Activated CD8-positive, alpha-beta memory T cell treated with anti-CD3 and anti-CD28 coated beads for 4 hours (primary cell): ENCODE measurements at regions not wholly inside any gene's neighbourhood (a gene's known extent, or its start where the extent isn't known, plus 50 kb on each side); places are given as distances from the start of the nearest gene placed in this dataset.

Experiments
- DNase-seq, 2 donors: peaks; one replicate each; pipeline ENCODE4 v3.0.0-alpha.2; 2020; ENCODE audit warnings: low read depth in 2 of 2

DNA sequence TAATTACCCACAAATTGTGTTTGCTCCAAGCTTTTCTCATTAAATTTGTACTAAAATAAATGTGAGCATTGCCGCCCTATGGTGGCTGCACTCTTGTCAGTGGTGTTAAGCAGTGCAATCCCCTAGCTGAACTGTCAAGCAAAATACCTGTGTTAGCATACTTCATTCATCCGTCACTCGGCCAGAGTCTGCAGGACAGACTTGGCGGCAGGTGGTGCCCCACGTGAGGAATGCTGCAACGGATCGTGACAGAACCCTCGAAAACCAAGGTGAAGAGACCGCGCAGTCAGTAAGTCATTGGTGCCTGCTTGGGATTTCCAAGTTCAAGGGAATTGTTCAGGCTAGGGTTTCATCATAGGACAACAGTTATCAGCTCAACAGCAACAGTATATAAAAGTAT is 1592.1 kb upstream of the TENM4 start:
- DNase-seq = no peak

DNA sequence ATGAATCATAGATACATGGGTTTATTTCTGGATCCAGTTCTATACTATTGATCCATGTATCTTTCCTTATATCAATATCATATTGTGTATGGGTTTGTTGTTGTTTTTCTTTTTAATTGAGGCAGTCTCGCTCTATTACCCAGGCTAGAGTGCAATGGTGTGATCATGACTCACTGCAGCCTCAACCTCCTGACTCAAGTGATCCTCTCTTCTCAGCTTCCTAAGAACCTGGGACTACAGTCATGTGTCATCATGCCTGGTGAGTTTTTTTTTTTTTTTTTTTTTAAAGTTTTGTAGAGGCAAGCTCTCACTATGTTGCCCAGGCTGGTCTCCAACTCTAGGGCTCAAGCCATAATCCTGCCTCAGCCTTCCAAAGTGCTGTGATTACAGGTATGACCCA is 1589.4 kb upstream of the TENM4 start:
- no peak for DNase-seq

DNA sequence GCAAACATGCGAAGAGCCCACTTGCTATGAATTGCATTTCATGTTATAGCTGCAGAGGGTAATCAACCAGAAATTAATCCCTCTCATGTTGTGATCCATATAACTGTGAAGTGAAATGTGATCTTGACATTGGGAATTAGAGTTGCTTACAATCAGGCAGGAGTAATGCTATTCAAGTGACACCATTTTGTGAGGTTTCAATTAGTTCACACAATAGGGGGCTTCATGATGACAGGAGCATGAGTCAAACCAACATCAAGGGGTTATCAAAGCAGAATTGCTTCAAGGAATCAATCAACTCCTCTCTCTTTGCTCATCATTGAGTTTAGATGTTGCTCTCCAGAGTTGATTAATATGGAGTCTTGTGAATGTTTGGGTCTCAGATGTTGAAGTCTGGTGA is 1585.2 kb upstream of the TENM4 start:
- no peak for DNase-seq

DNA sequence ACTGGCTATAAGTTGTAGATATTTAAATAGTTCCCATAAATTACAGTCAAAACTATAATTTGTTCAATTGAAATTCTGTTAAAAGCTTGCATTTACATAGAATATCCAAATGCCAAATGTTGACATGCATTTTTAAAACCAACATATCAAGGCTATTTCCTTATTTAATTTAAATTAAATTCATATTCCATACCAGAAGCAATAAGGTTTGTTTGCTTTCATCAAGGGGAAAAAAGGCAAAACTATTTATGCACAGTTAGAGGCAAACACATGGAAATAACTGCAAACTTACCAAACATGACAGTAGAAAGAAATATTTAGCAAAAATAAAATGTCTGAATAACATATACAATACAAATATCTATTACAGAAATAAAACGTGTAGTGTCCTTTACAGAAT is 1581.2 kb upstream of the TENM4 start:
- no peak for DNase-seq

DNA sequence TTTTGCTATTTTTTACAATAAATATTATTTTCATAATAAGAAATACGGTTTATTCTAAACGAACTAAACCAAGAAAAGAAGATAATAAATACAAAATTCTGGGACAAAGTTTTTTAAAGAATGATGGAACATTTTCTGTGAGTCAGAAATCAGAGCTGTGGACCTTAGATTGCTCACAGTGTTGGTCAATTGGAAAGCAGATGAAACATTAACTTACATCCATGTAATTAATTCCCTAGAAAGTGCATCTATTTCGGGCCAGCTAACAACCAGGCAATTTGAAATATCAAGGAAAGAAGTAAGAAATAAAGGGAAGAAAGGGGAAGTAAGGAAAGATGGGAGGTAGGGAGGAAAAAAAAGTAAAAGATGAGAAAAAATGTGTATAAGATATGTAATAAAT is 1569.8 kb upstream of the TENM4 start:
- no peak for DNase-seq

DNA sequence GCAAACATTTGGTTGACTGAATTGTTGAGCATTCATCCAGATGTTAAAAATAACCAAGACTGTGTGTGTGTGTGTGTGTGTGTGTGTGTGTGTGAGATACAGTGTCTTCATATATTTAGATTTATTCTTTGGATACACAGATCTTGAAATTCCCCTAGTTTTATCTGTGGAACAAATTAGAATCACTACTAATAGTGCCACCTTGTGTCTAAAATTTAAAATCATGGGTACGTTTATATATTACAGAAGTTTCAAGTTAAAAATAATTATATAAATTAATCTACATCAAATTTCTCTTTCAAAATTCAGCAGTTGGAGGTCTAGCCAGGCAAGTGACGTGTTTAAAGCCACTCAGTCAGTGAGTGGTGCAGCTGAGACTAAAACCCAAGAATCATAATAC is 1566.2 kb upstream of the TENM4 start:
- DNase-seq = no peak

DNA sequence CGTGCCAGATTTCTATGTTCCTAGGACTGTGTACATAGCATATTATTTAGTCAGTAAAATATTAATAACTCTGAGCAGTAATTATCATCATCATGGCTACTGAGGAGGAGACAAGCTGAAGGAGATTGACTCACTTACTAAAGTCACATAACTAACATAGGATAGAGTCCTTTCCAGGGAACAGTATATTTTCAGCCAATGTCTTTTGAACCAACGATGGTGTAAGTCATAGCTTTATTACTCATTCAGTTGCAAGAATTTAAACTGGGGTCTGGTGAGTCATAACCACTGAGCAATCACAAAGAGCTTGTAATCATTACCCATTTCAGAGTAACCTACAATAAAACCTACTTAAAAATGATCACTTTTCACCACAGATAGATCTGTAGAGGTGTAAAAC is 1564.8 kb upstream of the TENM4 start:
- DNase-seq = no peak

DNA sequence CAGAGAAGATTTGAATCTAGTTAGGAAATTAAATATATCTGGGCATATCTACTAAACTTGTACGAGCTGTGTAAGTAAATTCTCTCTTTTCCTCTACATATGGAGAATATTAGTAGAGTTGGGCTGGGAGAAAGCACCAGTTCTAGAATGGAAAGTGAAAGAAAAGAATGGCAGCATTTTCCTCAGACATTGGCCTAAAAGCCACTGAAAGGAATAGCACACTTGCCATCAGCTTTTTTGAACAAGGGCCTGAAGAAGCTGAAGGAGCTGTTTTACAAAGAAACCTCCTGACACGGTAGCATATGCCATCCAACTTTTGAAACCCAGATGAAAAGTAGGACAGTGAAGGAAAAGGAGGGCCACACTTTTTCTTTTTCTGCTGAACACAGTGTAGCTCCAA is 1563.7 kb upstream of the TENM4 start:
- DNase-seq = no peak

DNA sequence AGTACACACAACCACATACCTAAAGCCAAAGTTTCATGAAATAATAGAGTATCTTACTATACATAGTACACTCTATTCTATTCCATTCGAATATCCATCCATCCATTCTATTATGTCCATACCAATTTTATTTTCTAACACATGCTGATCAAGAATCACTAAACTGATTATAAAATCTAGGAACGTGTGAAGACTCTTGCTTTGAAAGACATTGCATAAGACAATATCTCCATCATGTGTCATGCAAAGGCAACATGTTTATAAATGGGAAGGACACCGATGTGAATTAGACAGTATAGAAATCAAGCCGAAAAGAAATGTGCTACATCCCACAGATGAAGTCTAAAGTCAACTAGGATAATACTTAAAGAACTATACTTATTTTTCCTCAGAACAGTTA is 1561.5 kb upstream of the TENM4 start:
- DNase-seq = no peak

DNA sequence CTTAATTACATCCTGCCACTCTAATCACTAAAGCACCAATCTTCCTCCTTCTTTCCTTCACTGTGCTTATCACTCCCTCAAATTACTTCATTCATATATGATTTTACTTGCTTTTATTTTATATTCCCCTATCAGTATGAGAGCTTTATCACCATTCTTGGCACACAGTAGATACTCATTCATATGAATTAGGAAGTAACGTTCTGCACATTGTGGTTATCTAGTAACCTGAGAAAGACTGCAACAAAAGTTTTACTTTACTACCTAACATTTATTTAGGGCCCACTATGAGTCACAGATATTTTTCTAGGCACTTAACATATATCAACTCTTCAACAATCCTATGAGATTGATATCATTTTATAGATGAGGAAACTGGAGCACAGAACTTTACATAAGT is 1559.9 kb upstream of the TENM4 start:
- no peak for DNase-seq

DNA sequence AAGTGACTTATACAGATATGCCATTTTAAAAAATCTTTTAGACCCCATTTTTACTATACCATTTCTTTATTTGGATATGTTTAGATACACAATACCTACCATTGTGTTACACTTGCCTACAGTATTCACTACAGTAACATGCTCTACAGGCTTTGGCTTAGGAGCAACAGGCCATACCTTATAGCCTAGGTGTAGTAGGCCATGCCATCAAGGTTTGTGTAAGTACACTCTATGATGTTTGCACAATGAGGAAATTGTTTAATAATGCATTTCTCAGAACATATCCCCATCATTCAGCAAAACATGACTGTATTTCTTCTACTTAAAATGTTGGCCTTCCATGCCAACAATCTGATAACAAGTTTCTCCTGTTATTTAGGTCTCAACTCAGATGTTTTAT is 1559.5 kb upstream of the TENM4 start:
- DNase-seq = no peak

DNA sequence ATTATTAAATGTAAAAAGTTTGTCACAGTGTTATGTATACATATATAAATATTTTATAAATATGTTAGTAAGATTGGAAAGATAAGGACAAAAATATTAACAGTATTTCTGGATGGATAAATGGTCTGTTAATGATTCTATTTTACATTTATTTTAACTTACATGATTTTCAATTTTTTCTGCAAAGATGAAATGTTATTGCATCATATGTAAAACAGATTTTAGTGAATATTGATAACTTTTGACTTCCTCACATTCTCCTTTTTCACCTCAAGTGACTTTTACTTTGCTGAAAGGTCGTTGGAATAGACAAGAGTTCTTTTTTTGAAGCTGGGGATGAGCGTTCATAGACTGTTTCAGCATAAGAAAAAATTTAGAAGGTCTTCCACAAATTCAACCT is 1554.7 kb upstream of the TENM4 start:
- no peak for DNase-seq

DNA sequence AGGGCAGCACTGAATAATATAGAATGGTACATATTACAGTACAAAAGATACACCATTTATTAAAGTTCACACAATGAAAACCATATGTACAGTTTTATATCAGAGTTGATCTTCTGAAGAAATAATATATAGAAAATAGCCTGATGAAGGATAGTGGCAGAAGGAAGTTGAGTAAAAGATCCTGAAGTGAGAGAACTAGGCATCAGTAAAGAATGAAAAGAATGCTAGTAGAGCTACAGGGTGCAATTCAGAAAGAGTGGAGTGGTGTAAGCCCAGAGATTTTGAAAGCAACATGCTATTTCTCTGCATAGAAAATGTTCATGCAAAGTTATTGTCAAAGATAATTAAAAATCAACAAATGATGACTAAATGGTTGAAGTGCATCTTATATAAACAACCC is 1552.7 kb upstream of the TENM4 start:
- no peak for DNase-seq

DNA sequence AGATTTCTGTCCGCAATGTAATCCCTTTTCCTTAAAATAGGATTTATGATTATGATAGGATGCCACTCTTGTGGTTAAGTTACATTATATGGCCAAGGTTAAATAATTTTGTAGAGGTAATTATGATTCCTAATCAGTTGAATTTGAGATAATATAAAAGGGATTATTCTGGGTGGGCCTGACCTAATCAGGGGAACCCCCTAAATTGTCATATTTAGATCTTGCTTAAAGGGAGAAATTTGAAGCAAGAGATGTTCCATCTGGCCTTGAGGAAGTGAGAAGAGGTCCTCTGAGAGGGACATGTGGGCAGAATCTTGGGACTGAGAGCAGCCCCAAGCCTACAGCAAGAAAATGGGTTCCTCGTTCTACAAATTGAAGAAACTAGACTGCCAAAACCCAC is 1550.1 kb upstream of the TENM4 start:
- DNase-seq = no peak

DNA sequence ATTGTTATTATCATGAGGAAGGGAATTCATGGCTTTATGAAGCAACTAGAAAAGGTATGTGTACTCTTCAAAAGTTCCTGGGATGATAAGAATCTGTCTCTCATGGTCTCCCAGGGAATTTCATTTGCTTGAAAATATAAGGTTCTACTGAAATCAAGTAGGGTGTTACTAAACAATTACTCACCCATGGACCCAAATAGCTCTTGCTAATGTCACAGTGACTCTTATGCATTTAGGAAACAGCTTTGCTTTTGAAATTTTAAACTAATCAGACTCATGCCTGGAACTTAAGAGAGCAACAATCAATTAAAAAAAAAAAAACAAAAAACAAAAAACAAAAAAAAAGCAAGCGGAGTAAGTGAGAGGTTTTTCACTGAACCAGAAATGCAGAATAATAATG is 1546.3 kb upstream of the TENM4 start:
- DNase-seq = no peak

DNA sequence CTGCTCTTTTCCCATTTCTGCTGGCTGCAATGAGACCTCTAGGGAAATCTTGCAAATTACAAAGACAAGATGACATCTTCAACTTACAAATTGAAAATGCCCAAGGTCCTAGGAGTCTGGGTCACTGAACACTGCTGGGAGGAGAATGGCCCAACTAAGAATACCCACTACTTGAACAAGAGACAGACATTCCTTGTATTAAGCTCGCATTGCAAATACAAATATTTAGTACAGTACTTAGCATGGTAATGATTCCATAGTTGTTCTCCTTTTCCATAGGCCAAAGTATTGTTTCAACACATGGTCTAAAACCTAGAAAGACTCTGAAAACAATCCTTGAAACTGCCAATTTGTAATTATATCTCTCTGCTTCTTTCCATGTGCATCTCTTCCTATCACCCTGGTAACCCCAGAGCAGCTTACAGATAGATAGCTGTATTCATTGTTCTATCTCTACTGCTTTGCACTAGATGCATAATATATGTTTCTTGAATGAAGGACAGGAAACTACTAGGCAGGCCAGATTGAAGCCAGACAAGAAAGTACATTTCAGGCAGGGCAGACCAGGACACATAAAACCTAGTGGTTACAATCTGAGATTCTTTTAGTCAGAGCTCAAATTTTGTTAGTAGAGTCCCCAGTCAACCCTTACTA is 1545.7 kb upstream of the TENM4 start:
- DNase-seq = no peak

DNA sequence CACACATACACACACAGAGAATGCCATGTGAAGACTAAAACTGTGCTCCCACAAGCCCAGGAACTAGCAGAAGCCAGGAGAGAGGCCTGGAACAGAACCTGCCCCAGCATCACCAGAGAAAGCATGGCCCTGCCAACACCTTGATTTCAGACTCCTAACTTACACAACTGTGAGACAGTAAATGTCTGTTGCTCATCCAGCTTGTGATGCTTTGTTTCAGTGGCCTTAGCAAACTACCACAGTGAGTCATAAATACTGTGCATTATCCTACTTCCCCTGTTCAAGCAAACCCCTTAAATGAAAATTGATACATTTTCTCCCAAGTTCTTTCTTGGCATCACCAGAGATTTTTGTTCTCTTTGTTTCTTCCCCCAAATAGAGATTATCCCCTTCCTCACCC is 1539.4 kb upstream of the TENM4 start:
- no peak for DNase-seq

DNA sequence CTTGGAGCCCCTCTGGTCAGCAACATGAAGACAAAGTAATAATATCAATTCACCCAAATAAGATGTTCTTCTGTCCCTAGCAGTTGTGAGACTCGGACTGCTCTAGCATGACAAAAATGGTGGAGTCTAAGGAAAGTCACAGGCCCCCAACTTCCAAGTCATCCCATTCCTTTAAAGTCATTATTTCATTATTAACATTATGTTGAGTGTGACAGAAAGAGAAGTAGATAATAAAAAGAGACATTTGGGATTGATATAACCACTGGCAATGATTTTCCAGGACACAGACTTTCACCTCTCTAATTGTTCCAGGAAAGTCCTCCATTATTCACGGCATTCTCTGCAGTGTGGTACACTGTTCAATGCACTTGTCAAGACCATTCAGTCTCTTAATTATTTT is 1533.0 kb upstream of the TENM4 start:
- DNase-seq = no peak

DNA sequence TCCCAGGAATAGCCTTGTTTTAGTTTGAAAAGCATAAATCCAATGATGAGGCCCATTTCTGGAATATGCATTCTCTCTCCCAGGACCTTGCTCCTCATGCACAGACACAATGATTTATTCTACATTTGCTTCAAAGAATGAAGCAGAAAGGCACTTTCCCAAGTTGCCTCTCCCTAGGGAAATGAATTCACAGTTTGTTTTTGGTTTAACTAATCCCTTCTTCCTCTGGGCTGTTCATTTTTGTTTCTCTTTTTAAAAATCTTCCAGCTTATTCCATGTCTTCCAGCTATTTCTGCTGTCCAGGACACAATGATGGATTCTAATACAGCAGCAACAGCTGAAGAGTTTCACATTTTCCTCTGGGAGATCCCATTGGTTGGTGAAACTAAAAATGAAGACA is 1529.2 kb upstream of the TENM4 start:
- no peak for DNase-seq

DNA sequence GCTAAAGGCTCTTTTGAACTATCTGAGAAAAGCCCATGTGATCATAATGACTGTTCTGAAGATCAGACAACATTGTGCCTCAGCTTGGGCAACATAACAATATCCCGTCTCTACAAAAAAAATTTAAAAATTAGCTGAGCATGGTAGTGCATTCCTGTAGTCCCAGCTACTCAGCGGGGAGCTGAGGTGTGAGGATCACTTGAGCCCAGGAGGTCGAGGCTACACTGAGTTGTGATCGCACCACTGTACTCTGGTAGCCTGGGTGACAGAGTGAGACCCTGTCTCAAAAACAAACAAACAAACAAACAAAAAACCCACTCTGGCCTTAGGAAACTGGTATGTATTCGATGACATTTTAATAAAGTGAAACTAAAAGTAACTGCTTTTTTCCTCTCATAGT is 1526.8 kb upstream of the TENM4 start:
- no peak for DNase-seq

DNA sequence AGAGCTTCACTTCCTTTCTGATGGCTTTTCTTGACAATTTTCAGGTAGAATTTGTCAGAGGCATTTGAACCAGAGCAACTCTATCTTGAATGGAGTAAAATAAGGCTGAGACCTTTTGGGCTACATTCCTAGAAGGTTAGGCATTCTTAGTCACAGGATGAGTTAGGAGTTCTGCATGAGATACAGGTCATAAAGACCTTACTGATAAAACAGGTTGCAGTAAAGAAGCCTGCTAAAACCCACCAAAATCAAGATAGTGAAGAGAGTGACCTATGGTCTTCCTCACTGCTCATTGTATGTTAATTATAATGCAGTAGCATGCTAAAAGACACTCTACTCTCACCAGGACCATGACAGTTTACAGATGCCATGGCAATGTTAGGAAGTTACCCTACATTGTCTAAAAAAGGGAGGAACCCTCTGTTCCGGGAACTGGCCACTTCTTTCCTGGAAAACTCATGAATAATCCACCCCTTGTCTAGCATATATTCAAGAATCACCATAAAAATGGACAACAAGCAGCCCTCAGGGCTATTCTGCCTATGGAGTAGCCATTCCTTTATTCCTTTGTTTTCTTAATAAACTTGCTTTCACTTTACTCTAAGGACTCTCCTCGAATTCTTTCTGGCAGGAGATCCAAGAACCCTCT is 1519.7 kb upstream of the TENM4 start:
- DNase-seq = no peak

DNA sequence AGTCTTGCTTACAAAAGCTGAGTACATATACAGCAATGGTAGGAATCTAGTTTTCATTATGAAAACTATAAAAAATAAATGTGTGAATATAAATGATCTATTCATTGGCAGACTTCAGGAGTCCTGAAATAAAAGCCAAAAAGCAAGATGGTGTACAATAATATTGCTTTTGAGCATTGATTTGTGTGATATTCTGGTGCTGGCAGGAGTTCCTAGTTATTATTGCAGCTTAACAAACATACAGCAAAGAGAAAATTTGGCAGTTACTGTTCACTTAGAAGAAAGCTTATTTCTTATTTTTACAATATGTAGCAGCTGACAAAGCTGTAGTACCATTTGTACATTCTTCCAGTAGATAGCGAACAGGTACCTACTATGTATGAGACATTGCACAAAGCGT is 1518.9 kb upstream of the TENM4 start:
- no peak for DNase-seq

DNA sequence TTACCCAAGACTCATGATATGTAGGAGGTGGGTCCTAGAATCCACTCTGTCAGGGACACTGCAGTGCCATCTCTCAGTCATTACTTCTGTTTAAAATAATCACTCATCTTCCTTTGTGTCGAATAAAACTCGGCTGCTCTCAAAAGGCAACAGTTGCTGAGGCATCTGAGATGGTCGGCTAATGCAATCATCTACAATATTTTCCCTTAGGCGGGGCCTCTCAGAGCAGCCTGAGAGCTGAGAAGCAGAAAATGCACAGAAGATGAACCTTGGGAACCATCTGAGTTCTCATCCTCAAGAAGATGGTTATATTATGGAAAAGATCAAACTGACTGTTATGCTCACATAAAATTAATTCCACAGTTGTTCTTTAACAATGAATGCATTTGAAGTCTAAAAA is 1518.2 kb upstream of the TENM4 start:
- no peak for DNase-seq

DNA sequence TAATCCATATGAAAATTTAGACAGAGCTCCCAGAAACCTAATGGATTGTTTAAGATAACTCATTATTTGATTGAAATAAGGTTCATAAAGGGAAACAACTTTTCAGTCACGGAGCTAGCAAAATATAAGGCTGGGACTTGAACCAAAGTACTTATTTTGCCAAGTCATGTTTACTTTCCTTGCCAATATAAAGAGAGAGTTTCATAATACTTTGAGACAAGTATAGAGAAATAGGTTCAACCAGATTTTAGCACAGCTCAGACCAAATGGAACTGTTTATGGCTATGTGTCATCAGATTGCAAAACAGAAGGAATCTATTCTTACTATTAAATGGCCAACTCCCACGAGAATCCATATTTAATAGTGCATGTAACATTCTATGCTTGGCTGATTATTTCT is 1517.5 kb upstream of the TENM4 start:
- no peak for DNase-seq
